WTC11 (cell line): ENCODE measurements at regions not wholly inside any gene's neighbourhood (a gene's known extent, or its start where the extent isn't known, plus 50 kb on each side); places are given as distances from the start of the nearest gene placed in this dataset.

ENCODE experiments used
- ATAC-seq: fragments of 200-7000 bp; cut with Tn5 transposase; 2 replicates; pipeline ENCODE4 v1.10.0; 2021; ENCODE audit warnings: mild to moderate bottlenecking, moderate library complexity
- CTCF ChIA-PET: fragments of 300-600 bp; sonication (Branson Sonifier 250); formaldehyde crosslinking; loops from one replicate; lab custom pipeline; 2021; ENCODE audit warnings: antibody characterized with exemption; lab: Charles Lee
- POLR2A ChIA-PET: fragments of 350-600 bp; sonication (Branson Sonifier 250); formaldehyde crosslinking; loops from one replicate; lab custom pipeline; 2021; ENCODE audit warnings: antibody characterized with exemption; lab: Charles Lee
- DNase-seq: peaks from one replicate; pipeline ENCODE4 v3.0.0; 2021; ENCODE audit warnings: low spot score
- H3K27ac Mint-ChIP-seq: 2 replicates; pipeline ENCODE4 v1.8.0; 2021; ENCODE audit warnings: mixed read lengths
- H3K27me3 Mint-ChIP-seq: 2 replicates; pipeline ENCODE4 v1.8.0; 2021; ENCODE audit warnings: low read depth, mild to moderate bottlenecking, moderate library complexity, mixed read lengths
- H3K36me3 Mint-ChIP-seq: 2 replicates; pipeline ENCODE4 v1.8.0; 2021; ENCODE audit warnings: mixed read lengths
- H3K4me1 Mint-ChIP-seq: 2 replicates; pipeline ENCODE4 v1.8.0; 2022; ENCODE audit warnings: mixed read lengths
- H3K4me3 Mint-ChIP-seq: 2 replicates; pipeline ENCODE4 v1.8.0; 2021; ENCODE audit warnings: mild to moderate bottlenecking, moderate library complexity, mixed read lengths
- H3K9me3 Mint-ChIP-seq: 2 replicates; pipeline ENCODE4 v1.8.0; 2021; ENCODE audit warnings: mixed read lengths
- AFF4 ChIP-seq: sonication (generic); formaldehyde crosslinking; IDR thresholded peaks from 2 replicates; pipeline ENCODE4 v1.8.1; 2023; ENCODE audit warnings: mild to moderate bottlenecking, missing genetic modification reagents, borderline replicate concordance
- AR ChIP-seq: fragments of 250-450 bp; sonication (Bioruptor Pico); IDR thresholded peaks from 2 replicates; pipeline ENCODE4 v1.9.0; 2021; ENCODE audit warnings: mild to moderate bottlenecking
- ATF1 ChIP-seq: sonication (generic); formaldehyde crosslinking; IDR thresholded peaks from 2 replicates; pipeline ENCODE4 v1.8.1; 2023; ENCODE audit warnings: mild to moderate bottlenecking, moderate library complexity, missing genetic modification reagents
- CREB1 ChIP-seq: sonication (generic); formaldehyde crosslinking; IDR thresholded peaks from 2 replicates; pipeline ENCODE4 v1.8.0; 2023; ENCODE audit warnings: mild to moderate bottlenecking, missing genetic modification reagents
- ELF4 ChIP-seq: sonication (generic); formaldehyde crosslinking; IDR thresholded peaks from 2 replicates; pipeline ENCODE4 v1.8.1; 2022; ENCODE audit warnings: low read depth, mild to moderate bottlenecking, moderate library complexity, missing genetic modification reagents
- EMX1 ChIP-seq: fragments of 250-450 bp; sonication (Bioruptor Pico); IDR thresholded peaks from 2 replicates; pipeline ENCODE4 v1.8.0; 2021; ENCODE audit warnings: mild to moderate bottlenecking
- ETV6 ChIP-seq: sonication (generic); formaldehyde crosslinking; IDR thresholded peaks from 2 replicates; pipeline ENCODE4 v1.8.1; 2022; ENCODE audit warnings: mild to moderate bottlenecking, missing genetic modification reagents
- FOXK1 ChIP-seq: sonication (generic); formaldehyde crosslinking; IDR thresholded peaks from 2 replicates; pipeline ENCODE4 v1.8.0; 2022; ENCODE audit warnings: mild to moderate bottlenecking, moderate library complexity, missing genetic modification reagents
- FOXP1 ChIP-seq: sonication (generic); formaldehyde crosslinking; IDR thresholded peaks from 2 replicates; pipeline ENCODE4 v1.8.0; 2022; ENCODE audit warnings: missing genetic modification reagents, mild to moderate bottlenecking, moderate library complexity, borderline replicate concordance
- HMGA2 ChIP-seq: fragments of 250-450 bp; sonication (Bioruptor Pico); IDR thresholded peaks from 2 replicates; pipeline ENCODE4 v1.4.0; 2021; ENCODE audit warnings: mild to moderate bottlenecking, moderate library complexity
- IRF1 ChIP-seq: sonication (generic); formaldehyde crosslinking; IDR thresholded peaks from 2 replicates; pipeline ENCODE4 v1.8.0; 2023; ENCODE audit warnings: missing genetic modification reagents
- IRF2 ChIP-seq: sonication (generic); formaldehyde crosslinking; IDR thresholded peaks from 2 replicates; pipeline ENCODE4 v1.8.0; 2022; ENCODE audit warnings: low read depth, missing genetic modification reagents, borderline replicate concordance
- MXD4 ChIP-seq: fragments of 250-450 bp; sonication (Bioruptor Pico); IDR thresholded peaks from 2 replicates; pipeline ENCODE4 v1.8.0; 2021; ENCODE audit warnings: mild to moderate bottlenecking, moderate library complexity, borderline replicate concordance
- NFYB ChIP-seq: sonication (generic); formaldehyde crosslinking; conservative IDR thresholded peaks from 2 replicates; pipeline ENCODE4 v1.8.0; 2022; ENCODE audit warnings: low read depth, missing genetic modification reagents
- SOX15 ChIP-seq: fragments of 250-450 bp; sonication (Bioruptor Pico); IDR thresholded peaks from 2 replicates; pipeline ENCODE4 v1.9.0; 2021; ENCODE audit warnings: mild to moderate bottlenecking
- TEAD4 ChIP-seq: sonication (generic); formaldehyde crosslinking; IDR thresholded peaks from 2 replicates; pipeline ENCODE4 v1.8.0; 2022; ENCODE audit warnings: mild to moderate bottlenecking, missing genetic modification reagents
- USF1 ChIP-seq: sonication (generic); formaldehyde crosslinking; IDR thresholded peaks from 2 replicates; pipeline ENCODE4 v1.8.0; 2022; ENCODE audit warnings: mild to moderate bottlenecking, missing genetic modification reagents
- USF2 ChIP-seq: sonication (generic); formaldehyde crosslinking; IDR thresholded peaks from 2 replicates; pipeline ENCODE4 v1.8.1; 2023; ENCODE audit warnings: mild to moderate bottlenecking, missing genetic modification reagents, moderate library complexity
- ZNF121 ChIP-seq: sonication (generic); formaldehyde crosslinking; IDR thresholded peaks from 2 replicates; pipeline ENCODE4 v1.8.0; 2023; ENCODE audit warnings: missing genetic modification reagents
- ZNF138 ChIP-seq: sonication (generic); formaldehyde crosslinking; conservative IDR thresholded peaks from 2 replicates; pipeline ENCODE4 v1.8.1; 2022; ENCODE audit warnings: mild to moderate bottlenecking, moderate library complexity, missing genetic modification reagents
- ZNF219 ChIP-seq: sonication (generic); formaldehyde crosslinking; IDR thresholded peaks from 2 replicates; pipeline ENCODE4 v1.8.0; 2023; ENCODE audit warnings: missing genetic modification reagents, mild to moderate bottlenecking, borderline replicate concordance
- ZNF232 ChIP-seq: sonication (generic); formaldehyde crosslinking; IDR thresholded peaks from 2 replicates; pipeline ENCODE4 v1.8.0; 2022; ENCODE audit warnings: mild to moderate bottlenecking, missing genetic modification reagents
- ZNF263 ChIP-seq: sonication (generic); formaldehyde crosslinking; IDR thresholded peaks from 2 replicates; pipeline ENCODE4 v1.8.1; 2022; ENCODE audit warnings: low read depth, mild to moderate bottlenecking, moderate library complexity, missing genetic modification reagents
- ZNF423 ChIP-seq: fragments of 250-450 bp; sonication (Bioruptor Pico); IDR thresholded peaks from 2 replicates; pipeline ENCODE4 v2.1.2; 2022; ENCODE audit warnings: mild to moderate bottlenecking, moderate library complexity
- ZSCAN18 ChIP-seq: fragments of 250-450 bp; sonication (Bioruptor Pico); IDR thresholded peaks from 2 replicates; pipeline ENCODE4 v2.1.2; 2022; ENCODE audit warnings: mild to moderate bottlenecking, moderate library complexity

GRCh38 chr15:26224266-26224665 lies 361.1 kb upstream of the ATP10A start (continued):
- TF ChIP-seq IRF2 (no peak), ZNF232 (CRISPR knock-in tag) (no peak), ELF4 (CRISPR knock-in tag) (no peak), CREB1 (CRISPR knock-in tag) (no peak), ZNF121 (CRISPR knock-in tag) (no peak), SOX15 (CRISPR knock-in tag) (no peak), ATF1 (CRISPR knock-in tag) (no peak), AR (CRISPR knock-in tag) (no peak), ZNF263 (CRISPR knock-in tag) (no peak)

GRCh38 chr15:26223720-26224119 lies 360.6 kb upstream of the ATP10A start:
- ATAC-seq: no peak
- Mint-ChIP-seq H3K4me3 (no peak overlapping the region), H3K27ac (no peak overlapping the region), H3K36me3 (peaks cover 2% of the 10 kb centered on the region; the same call in 1 of the 2 replicates), H3K27me3 (peaks cover 5% of the 10 kb centered on the region; the same call in 1 of the 2 replicates)
- no peak for DNase-seq
- ChIA-PET POLR2A (no interaction called here), CTCF (interaction anchor here (1.2 kb wide), 1 partner anchor 37 kb away, joined by 3 read pairs; no protein-coding TSS in a partner anchor)
- TF ChIP-seq ZNF219: no peak
- no peak for TF ChIP-seq ZNF138 (CRISPR knock-in tag)
- TF ChIP-seq NFYB: no peak
- TF ChIP-seq EMX1 (CRISPR knock-in tag): no peak
- no peak for TF ChIP-seq FOXP1
- no peak for TF ChIP-seq USF2
- no peak for TF ChIP-seq ETV6
- no peak for TF ChIP-seq ZNF423 (CRISPR knock-in tag)
- TF ChIP-seq ATF1 (CRISPR knock-in tag): no peak
- no peak for TF ChIP-seq ZSCAN18 (CRISPR knock-in tag)
- no peak for TF ChIP-seq HMGA2
- no peak for TF ChIP-seq AFF4 (CRISPR knock-in tag)
- TF ChIP-seq FOXK1 (CRISPR knock-in tag): no peak
- TF ChIP-seq IRF1 (CRISPR knock-in tag): no peak
- TF ChIP-seq MXD4: no peak
- TF ChIP-seq TEAD4 (CRISPR knock-in tag): no peak
- TF ChIP-seq USF1 (CRISPR knock-in tag): no peak
- TF ChIP-seq, all 79 proteins: peak for 0
- Mint-ChIP-seq H3K4me1 (peaks cover 22% of the 10 kb centered on the region), H3K9me3 (peaks cover 6% of the 10 kb centered on the region)
